ENCODE measurements at regions not wholly inside any gene's neighbourhood (a gene's known extent, or its start where the extent isn't known, plus 50 kb on each side); places are given as distances from the start of the nearest gene placed in this dataset.

DNA sequence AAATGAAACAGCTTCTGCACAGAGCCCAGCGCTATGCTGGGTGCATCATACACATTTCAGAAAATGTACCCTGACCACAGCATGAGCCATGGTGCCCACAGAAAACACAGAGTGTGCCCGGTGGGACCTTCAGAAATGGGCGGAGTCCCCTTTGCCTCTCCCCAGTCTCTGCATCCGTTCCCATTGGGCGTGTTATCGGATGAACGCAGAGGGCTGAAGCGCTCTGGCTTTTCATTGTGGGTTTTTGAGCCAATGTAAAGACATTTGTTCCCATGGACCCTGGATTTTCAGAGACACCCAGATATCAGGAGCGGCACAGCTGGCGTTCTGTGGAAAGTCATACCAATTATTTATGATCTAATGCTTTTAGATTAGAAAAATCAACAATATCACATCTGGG lies 99.8 kb downstream of the DACT2 start:
- Mint-ChIP-seq H3K4me3 (no peak overlapping the region), H3K36me3 (no peaks in the 10 kb centered on the region), H3K9me3 (peaks cover 3% of the 10 kb centered on the region; the same call in 1 of the 2 replicates)

DNA sequence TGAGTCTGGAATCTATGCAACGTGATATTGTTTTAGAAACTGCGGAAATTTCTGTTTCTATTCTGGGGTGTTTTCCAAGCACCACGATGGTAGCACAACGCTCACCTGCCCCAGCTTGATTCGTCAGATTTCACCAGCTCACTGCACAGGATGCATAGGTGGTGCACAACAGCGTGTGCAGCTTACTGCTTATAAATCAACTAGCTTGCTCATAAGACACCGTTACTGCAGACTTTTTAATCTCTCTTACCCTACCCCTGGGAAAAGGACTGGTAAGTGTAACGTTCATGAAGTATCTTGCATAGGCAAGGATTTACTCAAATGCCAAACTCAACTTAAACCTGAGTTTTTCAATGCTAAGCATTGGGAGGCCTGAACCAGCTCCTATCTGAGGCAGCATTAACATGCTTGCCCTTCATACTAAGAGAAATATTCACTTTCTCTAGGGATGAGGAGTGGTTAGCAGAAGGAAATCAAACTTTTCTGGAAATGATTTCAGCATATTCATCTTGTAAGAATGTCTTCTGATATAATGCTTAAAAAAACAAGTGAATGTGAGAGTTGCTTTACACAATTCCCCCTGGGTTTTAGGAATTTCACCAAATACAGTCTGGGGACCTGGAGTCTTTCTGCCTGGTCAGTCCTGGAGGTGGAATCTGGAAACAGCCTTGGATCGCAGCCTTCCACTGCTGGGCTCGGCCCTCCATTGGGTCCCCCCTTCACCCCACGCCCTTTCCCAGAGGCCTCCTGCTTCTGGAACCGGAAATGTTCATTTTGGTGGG lies 100.6 kb downstream of the DACT2 start:
- CTCF ChIA-PET = interaction anchor here (1.0 kb wide), 1 partner anchor 25 kb away, joined by 4 read pairs; no protein-coding TSS in a partner anchor
- Mint-ChIP-seq H3K36me3 (no peaks in the 10 kb centered on the region), H3K4me3 (no peak overlapping the region), H3K9me3 (peaks cover 3% of the 10 kb centered on the region; the same call in 1 of the 2 replicates), H3K27me3 (ENCODE audit: low read depth) (no peaks in the 10 kb centered on the region; the same call in 1 of the 2 replicates), H3K27ac (no peak overlapping the region), H3K4me1 (peaks cover 24% of the 10 kb centered on the region)
- ATAC-seq (no peak), DNase-seq (ENCODE audit: low spot score) (no peak)
- POLR2A ChIA-PET = no interaction called here
- no peak for TF ChIP-seq TEAD1 (CRISPR knock-in tag; IDR thresholded peaks at IDR 0.05)
- TF ChIP-seq SMAD3 (CRISPR knock-in tag; IDR thresholded peaks at IDR 0.05; ENCODE audit: borderline replicate concordance) = no peak
- TF ChIP-seq ZNF232 (CRISPR knock-in tag; IDR thresholded peaks at IDR 0.05) = no peak
- TF ChIP-seq, protein P1, sequence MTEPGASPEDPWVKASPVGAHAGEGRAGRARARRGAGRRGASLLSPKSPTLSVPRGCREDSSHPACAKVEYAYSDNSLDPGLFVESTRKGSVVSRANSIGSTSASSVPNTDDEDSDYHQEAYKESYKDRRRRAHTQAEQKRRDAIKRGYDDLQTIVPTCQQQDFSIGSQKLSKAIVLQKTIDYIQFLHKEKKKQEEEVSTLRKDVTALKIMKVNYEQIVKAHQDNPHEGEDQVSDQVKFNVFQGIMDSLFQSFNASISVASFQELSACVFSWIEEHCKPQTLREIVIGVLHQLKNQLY (CRISPR knock-in tag; IDR thresholded peaks at IDR 0.05) = no peak
- TF ChIP-seq, protein P2, sequence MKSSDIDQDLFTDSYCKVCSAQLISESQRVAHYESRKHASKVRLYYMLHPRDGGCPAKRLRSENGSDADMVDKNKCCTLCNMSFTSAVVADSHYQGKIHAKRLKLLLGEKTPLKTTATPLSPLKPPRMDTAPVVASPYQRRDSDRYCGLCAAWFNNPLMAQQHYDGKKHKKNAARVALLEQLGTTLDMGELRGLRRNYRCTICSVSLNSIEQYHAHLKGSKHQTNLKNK (CRISPR knock-in tag; IDR thresholded peaks at IDR 0.05) = no peak
- TF ChIP-seq, protein P3, sequence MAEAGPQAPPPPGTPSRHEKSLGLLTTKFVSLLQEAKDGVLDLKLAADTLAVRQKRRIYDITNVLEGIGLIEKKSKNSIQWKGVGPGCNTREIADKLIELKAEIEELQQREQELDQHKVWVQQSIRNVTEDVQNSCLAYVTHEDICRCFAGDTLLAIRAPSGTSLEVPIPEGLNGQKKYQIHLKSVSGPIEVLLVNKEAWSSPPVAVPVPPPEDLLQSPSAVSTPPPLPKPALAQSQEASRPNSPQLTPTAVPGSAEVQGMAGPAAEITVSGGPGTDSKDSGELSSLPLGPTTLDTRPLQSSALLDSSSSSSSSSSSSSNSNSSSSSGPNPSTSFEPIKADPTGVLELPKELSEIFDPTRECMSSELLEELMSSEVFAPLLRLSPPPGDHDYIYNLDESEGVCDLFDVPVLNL (CRISPR knock-in tag; IDR thresholded peaks at IDR 0.05; ENCODE audit: borderline replicate concordance, low read depth) = no peak

More for the DNA sequence above, 99.8 kb downstream of the DACT2 start:
- H3K4me1 Mint-ChIP-seq = peaks cover 24% of the 10 kb centered on the region
- TF ChIP-seq CBFB (CRISPR knock-in tag; IDR thresholded peaks at IDR 0.05; ENCODE audit: low read depth) (no peak), RELA (CRISPR knock-in tag; IDR thresholded peaks at IDR 0.05; ENCODE audit: borderline replicate concordance) (no peak), ESRRA (CRISPR knock-in tag; IDR thresholded peaks at IDR 0.05; ENCODE audit: borderline replicate concordance) (no peak), ZNF138 (CRISPR knock-in tag; conservative IDR thresholded peaks at IDR 0.05) (no peak), OVOL2 (CRISPR knock-in tag; IDR thresholded peaks at IDR 0.05; ENCODE audit: borderline replicate concordance) (no peak), GRHL2 (CRISPR knock-in tag; IDR thresholded peaks at IDR 0.05; ENCODE audit: insufficient replicate concordance, severe bottlenecking) (no peak), NR3C1 (CRISPR knock-in tag; conservative IDR thresholded peaks at IDR 0.05; ENCODE audit: low read depth) (no peak)
- TF ChIP-seq, protein P4, sequence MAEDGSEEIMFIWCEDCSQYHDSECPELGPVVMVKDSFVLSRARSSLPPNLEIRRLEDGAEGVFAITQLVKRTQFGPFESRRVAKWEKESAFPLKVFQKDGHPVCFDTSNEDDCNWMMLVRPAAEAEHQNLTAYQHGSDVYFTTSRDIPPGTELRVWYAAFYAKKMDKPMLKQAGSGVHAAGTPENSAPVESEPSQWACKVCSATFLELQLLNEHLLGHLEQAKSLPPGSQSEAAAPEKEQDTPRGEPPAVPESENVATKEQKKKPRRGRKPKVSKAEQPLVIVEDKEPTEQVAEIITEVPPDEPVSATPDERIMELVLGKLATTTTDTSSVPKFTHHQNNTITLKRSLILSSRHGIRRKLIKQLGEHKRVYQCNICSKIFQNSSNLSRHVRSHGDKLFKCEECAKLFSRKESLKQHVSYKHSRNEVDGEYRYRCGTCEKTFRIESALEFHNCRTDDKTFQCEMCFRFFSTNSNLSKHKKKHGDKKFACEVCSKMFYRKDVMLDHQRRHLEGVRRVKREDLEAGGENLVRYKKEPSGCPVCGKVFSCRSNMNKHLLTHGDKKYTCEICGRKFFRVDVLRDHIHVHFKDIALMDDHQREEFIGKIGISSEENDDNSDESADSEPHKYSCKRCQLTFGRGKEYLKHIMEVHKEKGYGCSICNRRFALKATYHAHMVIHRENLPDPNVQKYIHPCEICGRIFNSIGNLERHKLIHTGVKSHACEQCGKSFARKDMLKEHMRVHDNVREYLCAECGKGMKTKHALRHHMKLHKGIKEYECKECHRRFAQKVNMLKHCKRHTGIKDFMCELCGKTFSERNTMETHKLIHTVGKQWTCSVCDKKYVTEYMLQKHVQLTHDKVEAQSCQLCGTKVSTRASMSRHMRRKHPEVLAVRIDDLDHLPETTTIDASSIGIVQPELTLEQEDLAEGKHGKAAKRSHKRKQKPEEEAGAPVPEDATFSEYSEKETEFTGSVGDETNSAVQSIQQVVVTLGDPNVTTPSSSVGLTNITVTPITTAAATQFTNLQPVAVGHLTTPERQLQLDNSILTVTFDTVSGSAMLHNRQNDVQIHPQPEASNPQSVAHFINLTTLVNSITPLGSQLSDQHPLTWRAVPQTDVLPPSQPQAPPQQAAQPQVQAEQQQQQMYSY (CRISPR knock-in tag; IDR thresholded peaks at IDR 0.05) = no peak
- TF ChIP-seq, protein P5, sequence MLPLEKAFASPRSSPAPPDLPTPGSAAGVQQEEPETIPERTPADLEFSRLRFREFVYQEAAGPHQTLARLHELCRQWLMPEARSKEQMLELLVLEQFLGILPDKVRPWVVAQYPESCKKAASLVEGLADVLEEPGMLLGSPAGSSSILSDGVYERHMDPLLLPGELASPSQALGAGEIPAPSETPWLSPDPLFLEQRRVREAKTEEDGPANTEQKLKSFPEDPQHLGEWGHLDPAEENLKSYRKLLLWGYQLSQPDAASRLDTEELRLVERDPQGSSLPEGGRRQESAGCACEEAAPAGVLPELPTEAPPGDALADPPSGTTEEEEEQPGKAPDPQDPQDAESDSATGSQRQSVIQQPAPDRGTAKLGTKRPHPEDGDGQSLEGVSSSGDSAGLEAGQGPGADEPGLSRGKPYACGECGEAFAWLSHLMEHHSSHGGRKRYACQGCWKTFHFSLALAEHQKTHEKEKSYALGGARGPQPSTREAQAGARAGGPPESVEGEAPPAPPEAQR (CRISPR knock-in tag; IDR thresholded peaks at IDR 0.05) = no peak
- TF ChIP-seq, protein P6, sequence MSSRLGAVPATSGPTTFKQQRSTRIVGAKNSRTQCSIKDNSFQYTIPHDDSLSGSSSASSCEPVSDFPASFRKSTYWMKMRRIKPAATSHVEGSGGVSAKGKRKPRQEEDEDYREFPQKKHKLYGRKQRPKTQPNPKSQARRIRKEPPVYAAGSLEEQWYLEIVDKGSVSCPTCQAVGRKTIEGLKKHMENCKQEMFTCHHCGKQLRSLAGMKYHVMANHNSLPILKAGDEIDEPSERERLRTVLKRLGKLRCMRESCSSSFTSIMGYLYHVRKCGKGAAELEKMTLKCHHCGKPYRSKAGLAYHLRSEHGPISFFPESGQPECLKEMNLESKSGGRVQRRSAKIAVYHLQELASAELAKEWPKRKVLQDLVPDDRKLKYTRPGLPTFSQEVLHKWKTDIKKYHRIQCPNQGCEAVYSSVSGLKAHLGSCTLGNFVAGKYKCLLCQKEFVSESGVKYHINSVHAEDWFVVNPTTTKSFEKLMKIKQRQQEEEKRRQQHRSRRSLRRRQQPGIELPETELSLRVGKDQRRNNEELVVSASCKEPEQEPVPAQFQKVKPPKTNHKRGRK (CRISPR knock-in tag; IDR thresholded peaks at IDR 0.05; ENCODE audit: borderline replicate concordance) = no peak
- TF ChIP-seq, protein P7, sequence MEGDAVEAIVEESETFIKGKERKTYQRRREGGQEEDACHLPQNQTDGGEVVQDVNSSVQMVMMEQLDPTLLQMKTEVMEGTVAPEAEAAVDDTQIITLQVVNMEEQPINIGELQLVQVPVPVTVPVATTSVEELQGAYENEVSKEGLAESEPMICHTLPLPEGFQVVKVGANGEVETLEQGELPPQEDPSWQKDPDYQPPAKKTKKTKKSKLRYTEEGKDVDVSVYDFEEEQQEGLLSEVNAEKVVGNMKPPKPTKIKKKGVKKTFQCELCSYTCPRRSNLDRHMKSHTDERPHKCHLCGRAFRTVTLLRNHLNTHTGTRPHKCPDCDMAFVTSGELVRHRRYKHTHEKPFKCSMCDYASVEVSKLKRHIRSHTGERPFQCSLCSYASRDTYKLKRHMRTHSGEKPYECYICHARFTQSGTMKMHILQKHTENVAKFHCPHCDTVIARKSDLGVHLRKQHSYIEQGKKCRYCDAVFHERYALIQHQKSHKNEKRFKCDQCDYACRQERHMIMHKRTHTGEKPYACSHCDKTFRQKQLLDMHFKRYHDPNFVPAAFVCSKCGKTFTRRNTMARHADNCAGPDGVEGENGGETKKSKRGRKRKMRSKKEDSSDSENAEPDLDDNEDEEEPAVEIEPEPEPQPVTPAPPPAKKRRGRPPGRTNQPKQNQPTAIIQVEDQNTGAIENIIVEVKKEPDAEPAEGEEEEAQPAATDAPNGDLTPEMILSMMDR (IDR thresholded peaks at IDR 0.05) = no peak
- TF ChIP-seq, protein P3 (CRISPR knock-in tag; IDR thresholded peaks at IDR 0.05; ENCODE audit: borderline replicate concordance, low read depth) = no peak
- H3K27ac Mint-ChIP-seq = no peak overlapping the region
- no peaks in the 10 kb centered on the region; the same call in 1 of the 2 replicates for H3K27me3 Mint-ChIP-seq (ENCODE audit: low read depth)
- POLR2A ChIA-PET = no interaction called here
- ATAC-seq (no peak), DNase-seq (ENCODE audit: low spot score) (no peak)
- CTCF ChIA-PET = interaction anchor here (1.0 kb wide), 1 partner anchor 25 kb away, joined by 4 read pairs; no protein-coding TSS in a partner anchor
